GM12873 (cell line): ENCODE measurements at regions not wholly inside any gene's neighbourhood (a gene's known extent, or its start where the extent isn't known, plus 50 kb on each side); places are given as distances from the start of the nearest gene placed in this dataset.

Source experiments
- CTCF ChIP-seq: IDR thresholded peaks from 2 replicates; pipeline ENCODE4 v1.5.1; 2012; ENCODE audit warnings: low read depth, mild to moderate bottlenecking, moderate library complexity, low read length, control low read depth; ENCODE audit not compliant: insufficient read depth; ENCODE audit errors: missing control alignments

GRCh38 chr3:109902549-109902948 is 565.2 kb upstream of the DPPA4 start:
- TF ChIP-seq CTCF, result no peak

- TF ChIP-seq CTCF, result no peak
Observed at GRCh38 chr3:109903100-109903499, 565.8 kb upstream of the DPPA4 start.

GRCh38 chr3:109910772-109911171 is 573.4 kb upstream of the DPPA4 start:
- no peak for TF ChIP-seq CTCF

- no peak for TF ChIP-seq CTCF
Observed at GRCh38 chr3:109918740-109919139, 581.4 kb upstream of the DPPA4 start.

GRCh38 chr3:109920749-109921148 is 583.4 kb upstream of the DPPA4 start:
- TF ChIP-seq CTCF, result no peak

GRCh38 chr3:109921509-109921908 is 584.2 kb upstream of the DPPA4 start:
- TF ChIP-seq CTCF, result no peak

- no peak for TF ChIP-seq CTCF
Observed at GRCh38 chr3:109922856-109923255, 585.5 kb upstream of the DPPA4 start.
